Erythroblast (primary cell): ENCODE measurements at regions not wholly inside any gene's neighbourhood (a gene's known extent, or its start where the extent isn't known, plus 50 kb on each side); places are given as distances from the start of the nearest gene placed in this dataset.

ENCODE experiments used
- GATA1 ChIP-seq: IDR thresholded peaks from 2 replicates; pipeline ENCODE4 v1.6.1; 2011; ENCODE audit warnings: low read depth, mild to moderate bottlenecking, control low read depth, low read length, moderate library complexity
- POLR2A ChIP-seq: IDR thresholded peaks from 2 replicates; pipeline ENCODE4 v1.6.1; 2011; ENCODE audit warnings: mild to moderate bottlenecking, low read length

DNA sequence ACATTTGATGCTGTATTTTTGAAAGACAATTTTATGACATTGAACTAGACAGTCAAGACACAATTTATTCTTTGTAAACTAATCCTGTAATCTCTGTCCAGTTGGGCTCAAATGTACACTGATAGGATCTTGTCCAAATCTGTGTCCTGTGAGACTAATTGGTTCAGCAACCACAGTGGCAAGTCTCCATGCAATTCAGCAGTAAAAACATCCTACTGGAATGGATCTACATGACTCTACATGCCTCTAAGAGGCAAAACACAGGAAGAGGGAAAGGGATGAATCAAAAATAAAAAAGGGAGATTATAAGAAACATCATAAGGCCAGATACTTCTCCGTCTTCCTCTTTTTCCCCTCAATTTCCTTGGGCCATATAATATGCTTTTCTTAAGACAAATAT lies 1164.2 kb downstream of the NLGN4Y start:
- TF ChIP-seq POLR2A: no peak
- TF ChIP-seq GATA1: no peak
